ENCODE measurements at regions not wholly inside any gene's neighbourhood (a gene's known extent, or its start where the extent isn't known, plus 50 kb on each side); places are given as distances from the start of the nearest gene placed in this dataset.

GRCh38 chr18:34959211-34959829 lies 81.9 kb upstream of the MAPRE2 start:
- WGBS, 2 donors = 53 to 61% methylated on average over 1 of the region's 1 CpG
- Histone ChIP-seq H3K27ac (no peak overlapping the region), H3K9me3 (no peaks in the 10 kb centered on the region), H3K27me3 (peaks cover 0 to 12% (median 0%) of the 10 kb centered on the region in 4 donors), H3K36me3 (no peaks in the 10 kb centered on the region), H3K4me1 (peaks cover 0 to 9% (median 0%) of the 10 kb centered on the region in 3 donors), H3K4me3 (no peak overlapping the region)
- no peak for TF ChIP-seq POLR2A (IDR thresholded peaks at IDR 0.05)
- TF ChIP-seq, protein P1, sequence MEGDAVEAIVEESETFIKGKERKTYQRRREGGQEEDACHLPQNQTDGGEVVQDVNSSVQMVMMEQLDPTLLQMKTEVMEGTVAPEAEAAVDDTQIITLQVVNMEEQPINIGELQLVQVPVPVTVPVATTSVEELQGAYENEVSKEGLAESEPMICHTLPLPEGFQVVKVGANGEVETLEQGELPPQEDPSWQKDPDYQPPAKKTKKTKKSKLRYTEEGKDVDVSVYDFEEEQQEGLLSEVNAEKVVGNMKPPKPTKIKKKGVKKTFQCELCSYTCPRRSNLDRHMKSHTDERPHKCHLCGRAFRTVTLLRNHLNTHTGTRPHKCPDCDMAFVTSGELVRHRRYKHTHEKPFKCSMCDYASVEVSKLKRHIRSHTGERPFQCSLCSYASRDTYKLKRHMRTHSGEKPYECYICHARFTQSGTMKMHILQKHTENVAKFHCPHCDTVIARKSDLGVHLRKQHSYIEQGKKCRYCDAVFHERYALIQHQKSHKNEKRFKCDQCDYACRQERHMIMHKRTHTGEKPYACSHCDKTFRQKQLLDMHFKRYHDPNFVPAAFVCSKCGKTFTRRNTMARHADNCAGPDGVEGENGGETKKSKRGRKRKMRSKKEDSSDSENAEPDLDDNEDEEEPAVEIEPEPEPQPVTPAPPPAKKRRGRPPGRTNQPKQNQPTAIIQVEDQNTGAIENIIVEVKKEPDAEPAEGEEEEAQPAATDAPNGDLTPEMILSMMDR (IDR thresholded peaks at IDR 0.05) = no peak
- no peak for DNase-seq
- intact Hi-C loops (cut with DNase I) = no loop called here

DNA sequence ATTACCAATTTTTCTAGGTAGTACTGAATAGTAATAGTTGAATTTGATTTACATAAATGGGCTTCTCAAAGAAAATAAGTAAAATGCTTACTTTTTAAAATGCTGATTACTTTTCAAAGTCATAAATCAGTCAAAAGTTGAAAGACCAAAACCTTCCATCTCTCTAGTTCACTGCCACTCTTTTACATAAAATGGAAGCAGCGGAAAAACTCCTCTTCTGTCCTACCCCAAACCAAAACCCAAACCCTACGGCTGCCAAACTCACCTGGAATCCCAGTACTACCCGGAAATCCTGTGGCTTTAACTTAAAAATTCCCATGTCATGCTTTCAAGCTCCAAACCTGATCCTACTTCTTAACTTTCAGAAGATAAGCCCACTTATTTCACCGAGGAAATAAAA lies 81.2 kb upstream of the MAPRE2 start:
- no peak for TF ChIP-seq POLR2A (IDR thresholded peaks at IDR 0.05)
- TF ChIP-seq, protein P1 (IDR thresholded peaks at IDR 0.05) = no peak
- Histone ChIP-seq H3K9me3 (no peaks in the 10 kb centered on the region), H3K4me1 (peaks cover 0 to 9% (median 0%) of the 10 kb centered on the region in 3 donors), H3K4me3 (no peak overlapping the region), H3K27me3 (peaks cover 0 to 12% (median 0%) of the 10 kb centered on the region in 4 donors), H3K27ac (no peak overlapping the region), H3K36me3 (no peaks in the 10 kb centered on the region)
- no peak for DNase-seq
- WGBS, 2 donors = 75 to 78% methylated on average over 4 of the region's 4 CpGs
- intact Hi-C loops (cut with DNase I) = no loop called here

DNA sequence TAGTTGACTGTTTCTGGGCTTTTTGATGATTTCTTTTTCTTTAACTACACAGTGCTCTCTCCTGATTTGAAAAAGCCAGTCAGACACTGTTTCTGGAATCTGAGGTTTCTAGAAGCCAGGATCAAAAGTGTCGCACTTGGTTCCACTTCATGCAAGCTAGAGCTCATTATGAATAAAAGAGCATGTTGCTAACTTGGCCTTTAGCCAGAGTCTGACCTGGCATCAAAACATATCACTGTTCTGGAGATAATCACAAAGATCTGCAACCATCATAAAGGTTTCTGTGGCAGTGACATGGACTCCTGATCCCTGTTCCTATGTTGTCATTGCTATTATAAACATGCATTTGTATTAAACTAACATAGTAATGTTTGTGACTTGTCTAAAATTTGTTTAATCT lies 76.1 kb upstream of the MAPRE2 start:
- Histone ChIP-seq H3K36me3 (no peaks in the 10 kb centered on the region), H3K9me3 (no peaks in the 10 kb centered on the region), H3K27ac (no peak overlapping the region), H3K27me3 (peaks cover 0 to under 1% (median 0%) of the 10 kb centered on the region in 4 donors), H3K4me1 (no peaks in the 10 kb centered on the region), H3K4me3 (no peak overlapping the region)
- TF ChIP-seq, protein P1 (IDR thresholded peaks at IDR 0.05) = no peak
- no peak for TF ChIP-seq POLR2A (IDR thresholded peaks at IDR 0.05)
- no peak for DNase-seq
- WGBS, 2 donors = 53 to 57% methylated on average over 1 of the region's 1 CpG
- intact Hi-C loops (cut with DNase I) = no loop called here

DNA sequence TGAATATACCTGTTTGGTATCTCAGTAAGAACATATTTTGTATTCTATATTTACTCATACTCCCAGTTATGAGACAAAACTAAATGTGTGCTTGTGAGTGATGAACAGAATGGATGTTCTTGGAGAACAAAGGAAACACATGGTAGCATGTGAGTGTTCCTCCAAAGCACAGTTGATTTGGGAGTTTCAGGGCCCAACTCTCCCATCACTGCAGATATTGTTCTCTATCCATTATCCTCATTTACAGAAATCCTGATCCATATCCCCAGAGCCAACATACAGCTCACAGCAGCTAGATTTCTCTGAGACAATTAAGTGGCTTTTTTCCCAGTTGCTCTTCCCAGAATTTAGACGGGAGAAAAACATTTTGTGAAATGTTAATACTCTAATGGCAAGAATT lies 75.6 kb upstream of the MAPRE2 start:
- Histone ChIP-seq H3K4me3 (no peak overlapping the region), H3K27me3 (peaks cover 0 to 5% (median 0%) of the 10 kb centered on the region in 4 donors), H3K36me3 (no peaks in the 10 kb centered on the region), H3K9me3 (no peaks in the 10 kb centered on the region), H3K4me1 (no peaks in the 10 kb centered on the region), H3K27ac (no peak overlapping the region)
- intact Hi-C loops (cut with DNase I) = no loop called here
- 50 to 52% methylated on average over 1 of the region's 1 CpG for WGBS, 2 donors
- no peak for DNase-seq
- no peak for TF ChIP-seq POLR2A (IDR thresholded peaks at IDR 0.05)
- TF ChIP-seq, protein P1 (IDR thresholded peaks at IDR 0.05) = no peak

DNA sequence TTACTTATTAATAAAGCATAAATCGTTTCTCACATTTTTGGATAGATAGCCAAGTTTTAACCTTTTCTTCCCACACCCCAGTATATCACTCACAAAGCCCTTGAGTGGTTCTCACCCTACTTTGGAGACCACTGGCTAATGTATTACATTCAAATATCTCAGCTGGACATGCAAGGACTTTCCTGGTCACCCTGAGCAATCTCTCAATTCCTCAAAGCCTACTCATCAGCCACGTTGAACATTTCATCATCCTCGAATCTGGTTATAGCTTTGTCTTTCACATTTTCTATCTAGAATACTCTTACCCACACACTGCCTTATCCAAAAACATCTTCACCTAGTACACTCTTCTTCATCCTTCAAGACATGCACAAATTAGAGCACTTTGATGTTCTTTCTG lies 71.1 kb upstream of the MAPRE2 start:
- Histone ChIP-seq H3K27me3 (peaks cover 0 to 29% (median 0%) of the 10 kb centered on the region in 4 donors), H3K9me3 (no peaks in the 10 kb centered on the region), H3K27ac (no peak overlapping the region), H3K4me1 (no peaks in the 10 kb centered on the region), H3K4me3 (no peak overlapping the region), H3K36me3 (no peaks in the 10 kb centered on the region)
- no peak for DNase-seq
- intact Hi-C loops (cut with DNase I) = no loop called here
- 53 to 72% methylated on average over 3 of the region's 3 CpGs for WGBS, 2 donors
- no peak for TF ChIP-seq POLR2A (IDR thresholded peaks at IDR 0.05)
- TF ChIP-seq, protein P1 (IDR thresholded peaks at IDR 0.05) = no peak

Measured in esophagus squamous epithelium (tissue), 5 donors.